MM.1S (cell line): ENCODE measurements at regions not wholly inside any gene's neighbourhood (a gene's known extent, or its start where the extent isn't known, plus 50 kb on each side); places are given as distances from the start of the nearest gene placed in this dataset.

Experiments
- EZH2 ChIP-seq: fragments of 300-600 bp; sonication (generic); optimal IDR thresholded peaks from 2 replicates; pipeline ENCODE3; 2017; ENCODE audit warnings: low read depth, mild to moderate bottlenecking, antibody characterized with exemption, low read length, mixed read lengths
- TF ChIP-seq, protein P1 (sequence below): fragments of 300-600 bp; sonication (generic); IDR thresholded peaks from 2 replicates; pipeline ENCODE4 v1.5.1; 2016; ENCODE audit warnings: antibody characterized with exemption, low read length, mixed read lengths

DNA sequence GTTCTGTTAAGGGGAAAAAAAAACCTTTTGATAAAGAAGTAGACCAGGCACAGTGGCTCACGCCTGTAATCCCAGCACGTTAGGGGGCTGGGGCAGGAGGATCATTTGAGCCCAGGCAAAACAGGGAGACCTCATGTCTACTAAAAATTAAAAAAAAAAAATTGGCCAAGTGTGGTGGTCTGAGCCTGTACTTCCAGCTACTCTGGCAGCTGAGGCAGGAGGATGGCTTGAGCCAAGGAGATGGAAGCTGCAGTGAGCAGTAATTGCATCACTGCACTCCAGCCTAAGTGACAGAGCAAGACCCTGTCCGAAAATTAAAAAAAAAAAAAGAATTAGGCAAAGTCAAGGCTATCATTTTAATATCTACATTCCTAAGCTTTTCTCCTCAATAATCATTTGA is 124.8 kb upstream of the CPM start:
- TF ChIP-seq, protein P1, sequence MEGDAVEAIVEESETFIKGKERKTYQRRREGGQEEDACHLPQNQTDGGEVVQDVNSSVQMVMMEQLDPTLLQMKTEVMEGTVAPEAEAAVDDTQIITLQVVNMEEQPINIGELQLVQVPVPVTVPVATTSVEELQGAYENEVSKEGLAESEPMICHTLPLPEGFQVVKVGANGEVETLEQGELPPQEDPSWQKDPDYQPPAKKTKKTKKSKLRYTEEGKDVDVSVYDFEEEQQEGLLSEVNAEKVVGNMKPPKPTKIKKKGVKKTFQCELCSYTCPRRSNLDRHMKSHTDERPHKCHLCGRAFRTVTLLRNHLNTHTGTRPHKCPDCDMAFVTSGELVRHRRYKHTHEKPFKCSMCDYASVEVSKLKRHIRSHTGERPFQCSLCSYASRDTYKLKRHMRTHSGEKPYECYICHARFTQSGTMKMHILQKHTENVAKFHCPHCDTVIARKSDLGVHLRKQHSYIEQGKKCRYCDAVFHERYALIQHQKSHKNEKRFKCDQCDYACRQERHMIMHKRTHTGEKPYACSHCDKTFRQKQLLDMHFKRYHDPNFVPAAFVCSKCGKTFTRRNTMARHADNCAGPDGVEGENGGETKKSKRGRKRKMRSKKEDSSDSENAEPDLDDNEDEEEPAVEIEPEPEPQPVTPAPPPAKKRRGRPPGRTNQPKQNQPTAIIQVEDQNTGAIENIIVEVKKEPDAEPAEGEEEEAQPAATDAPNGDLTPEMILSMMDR: no peak
- TF ChIP-seq EZH2: no peak
